Mucosa of descending colon (tissue), 3 donors: ENCODE measurements at regions not wholly inside any gene's neighbourhood (a gene's known extent, or its start where the extent isn't known, plus 50 kb on each side); places are given as distances from the start of the nearest gene placed in this dataset.

Source experiments
- ATAC-seq: fragments of 200-7000 bp; cut with Tn5 transposase; one replicate; pipeline ENCODE4 v1.9.1; 2020; ENCODE audit warnings: mild to moderate bottlenecking, moderate library complexity
- DNase-seq, 3 donors: peaks; one replicate each; pipeline ENCODE4 v3.0.0-alpha.2; 2020
- H3K36me3 ChIP-seq: fragments of 200-600 bp; one replicate; pipeline ENCODE4 v1.8.0; 2021; ENCODE audit warnings: low read depth, mild to moderate bottlenecking
- H3K4me1 ChIP-seq: fragments of 200-600 bp; one replicate; pipeline ENCODE4 v1.8.0; 2021; ENCODE audit warnings: low read depth, mild to moderate bottlenecking
- H3K4me3 ChIP-seq: fragments of 200-600 bp; one replicate; pipeline ENCODE4 v1.8.0; 2021; ENCODE audit warnings: mild to moderate bottlenecking
- H3K9me3 ChIP-seq: fragments of 200-600 bp; one replicate; pipeline ENCODE4 v1.8.0; 2021; ENCODE audit warnings: mild to moderate bottlenecking
- intact Hi-C, 2 donors: fragments of 100-400 bp; cut with DNase I in 1 of 2; cut with micrococcal nuclease in 1 of 2; formaldehyde crosslinking; loops; one replicate each; pipeline versions ENCODE4 v1.11.0 to v1.11.1; 2022; cut with DNase I, micrococcal nuclease
- TF ChIP-seq, protein P1 (sequence below): fragments of 200-600 bp; IDR thresholded peaks from one replicate; pipeline ENCODE4 v1.8.0; 2022; ENCODE audit warnings: antibody characterized with exemption, mild to moderate bottlenecking
- donor health status: DM: no; HTN: no; CAD: no; lungs with moderate emphysema.
- donor health status: DM: no; HTN: no; CAD: no.
- donor health status: DM: no; HTN: yes; CAD: no.

- peaks cover 5% of the 10 kb centered on the region for H3K4me1 ChIP-seq
- no peak overlapping the region for H3K4me3 ChIP-seq
- H3K9me3 ChIP-seq, result no peaks in the 10 kb centered on the region
- DNase-seq, result no peak
- H3K36me3 ChIP-seq, result no peaks in the 10 kb centered on the region
- TF ChIP-seq, protein P1, sequence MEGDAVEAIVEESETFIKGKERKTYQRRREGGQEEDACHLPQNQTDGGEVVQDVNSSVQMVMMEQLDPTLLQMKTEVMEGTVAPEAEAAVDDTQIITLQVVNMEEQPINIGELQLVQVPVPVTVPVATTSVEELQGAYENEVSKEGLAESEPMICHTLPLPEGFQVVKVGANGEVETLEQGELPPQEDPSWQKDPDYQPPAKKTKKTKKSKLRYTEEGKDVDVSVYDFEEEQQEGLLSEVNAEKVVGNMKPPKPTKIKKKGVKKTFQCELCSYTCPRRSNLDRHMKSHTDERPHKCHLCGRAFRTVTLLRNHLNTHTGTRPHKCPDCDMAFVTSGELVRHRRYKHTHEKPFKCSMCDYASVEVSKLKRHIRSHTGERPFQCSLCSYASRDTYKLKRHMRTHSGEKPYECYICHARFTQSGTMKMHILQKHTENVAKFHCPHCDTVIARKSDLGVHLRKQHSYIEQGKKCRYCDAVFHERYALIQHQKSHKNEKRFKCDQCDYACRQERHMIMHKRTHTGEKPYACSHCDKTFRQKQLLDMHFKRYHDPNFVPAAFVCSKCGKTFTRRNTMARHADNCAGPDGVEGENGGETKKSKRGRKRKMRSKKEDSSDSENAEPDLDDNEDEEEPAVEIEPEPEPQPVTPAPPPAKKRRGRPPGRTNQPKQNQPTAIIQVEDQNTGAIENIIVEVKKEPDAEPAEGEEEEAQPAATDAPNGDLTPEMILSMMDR, result no peak
- ATAC-seq, result no peak
- intact Hi-C loops, result no loop called here
Observed at GRCh38 chr2:66704786-66705185, 269.9 kb downstream of the MEIS1 start.

DNA sequence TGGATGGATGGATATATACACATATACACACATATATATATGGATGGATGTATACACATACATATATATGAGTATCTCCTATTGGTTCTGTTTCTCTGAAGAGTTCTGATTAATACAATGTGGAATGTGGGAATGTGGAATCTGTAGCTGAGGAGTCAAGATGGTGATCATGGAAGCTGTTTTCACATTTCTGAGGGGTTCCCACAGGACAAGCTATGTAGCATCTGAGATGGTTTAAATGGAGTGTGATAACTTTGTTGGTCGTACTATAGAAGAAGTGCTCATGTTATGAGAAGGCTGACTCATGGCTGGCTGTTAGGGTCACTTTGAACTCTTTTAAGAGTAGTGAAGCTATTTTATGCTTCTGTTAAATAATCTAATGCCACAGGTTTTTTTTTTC, 279.7 kb downstream of the MEIS1 start:
- no peaks in the 10 kb centered on the region for H3K4me1 ChIP-seq
- no peaks in the 10 kb centered on the region for H3K9me3 ChIP-seq
- intact Hi-C loops, result no loop called here
- H3K36me3 ChIP-seq, result no peaks in the 10 kb centered on the region
- ATAC-seq, result no peak
- DNase-seq, result no peak
- TF ChIP-seq, protein P1, result no peak
- H3K4me3 ChIP-seq, result no peak overlapping the region

DNA sequence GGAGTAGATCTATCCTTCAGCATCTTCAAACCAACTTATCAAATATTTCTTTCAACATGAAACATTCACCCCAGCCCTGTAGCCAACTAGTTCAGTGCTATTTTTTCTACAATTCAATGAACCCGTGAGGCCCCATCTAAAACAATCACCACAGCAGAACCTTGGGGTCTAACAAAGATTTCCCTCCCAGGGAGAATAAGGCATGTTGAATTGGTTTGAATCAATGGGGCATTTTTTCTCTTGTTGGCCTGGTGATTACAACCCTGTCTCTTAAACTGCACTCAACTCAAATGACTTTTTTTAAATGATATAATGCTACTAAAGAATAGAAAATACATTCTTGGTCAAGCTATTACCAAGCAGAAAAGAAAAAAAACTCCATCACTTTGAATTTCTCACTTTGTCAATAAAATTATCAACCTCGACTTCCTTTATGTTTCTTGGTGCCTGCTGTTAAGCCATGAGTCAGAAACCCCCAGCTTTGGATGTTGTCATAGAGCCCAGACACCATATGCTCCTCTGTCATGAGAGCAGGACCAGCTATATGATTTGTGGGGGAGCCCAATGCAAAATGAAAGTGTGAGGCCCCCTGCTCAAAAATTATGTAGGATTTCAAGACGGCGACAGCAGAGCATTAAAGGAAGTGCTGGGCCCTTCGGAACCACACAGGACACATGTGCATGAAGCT, 282.4 kb downstream of the MEIS1 start:
- ATAC-seq (no peak), DNase-seq (no peak)
- TF ChIP-seq, protein P1, result no peak
- Histone ChIP-seq H3K9me3 (no peaks in the 10 kb centered on the region), H3K4me1 (no peaks in the 10 kb centered on the region), H3K36me3 (no peaks in the 10 kb centered on the region), H3K4me3 (no peak overlapping the region)
- intact Hi-C loops, result no loop called here

- Histone ChIP-seq H3K4me1 (no peaks in the 10 kb centered on the region), H3K36me3 (no peaks in the 10 kb centered on the region), H3K4me3 (no peak overlapping the region), H3K9me3 (no peaks in the 10 kb centered on the region)
- intact Hi-C loops, result no loop called here
- no peak for ATAC-seq
- no peak for DNase-seq
- TF ChIP-seq, protein P1, result no peak
Observed at GRCh38 chr2:66717973-66718372, 283.0 kb downstream of the MEIS1 start.

GRCh38 chr2:66721776-66722175, 286.9 kb downstream of the MEIS1 start:
- ATAC-seq, result no peak

More at GRCh38 chr2:66721776-66722175, 286.9 kb downstream of the MEIS1 start:
- TF ChIP-seq, protein P1, result no peak
- H3K4me3 ChIP-seq, result no peak overlapping the region
- intact Hi-C loops, result no loop called here
- H3K4me1 ChIP-seq, result no peaks in the 10 kb centered on the region
- no peaks in the 10 kb centered on the region for H3K36me3 ChIP-seq
- H3K9me3 ChIP-seq, result no peaks in the 10 kb centered on the region
- no peak for DNase-seq
